GM12864 (cell line): ENCODE measurements at regions not wholly inside any gene's neighbourhood (a gene's known extent, or its start where the extent isn't known, plus 50 kb on each side); places are given as distances from the start of the nearest gene placed in this dataset.

Source experiments
- DNase-seq: peaks from one replicate; pipeline ENCODE4 v3.0.0-alpha.2; 2011; ENCODE audit warnings: low read depth
- H3K4me3 ChIP-seq: 2 replicates; pipeline ENCODE4 v1.5.1; 2011; ENCODE audit warnings: mild to moderate bottlenecking, low read depth, low read length, control low read depth
- CTCF ChIP-seq: IDR thresholded peaks from 2 replicates; pipeline ENCODE4 v1.5.1; 2011; ENCODE audit warnings: low read depth, mild to moderate bottlenecking, moderate library complexity, low read length, control low read depth, inconsistent platforms; ENCODE audit errors: missing control alignments

- no peak overlapping the region for H3K4me3 ChIP-seq
- TF ChIP-seq CTCF = no peak
- no peak for DNase-seq
These were observed 107.9 kb upstream of the GRAMD2B start for GRCh38 chr5:126315341-126315740.

GRCh38 chr5:126332326-126332725, 90.9 kb upstream of the GRAMD2B start:
- H3K4me3 ChIP-seq = no peak overlapping the region
- no peak for TF ChIP-seq CTCF

GRCh38 chr5:126334760-126335159, 88.4 kb upstream of the GRAMD2B start:
- TF ChIP-seq CTCF = no peak
- no peak overlapping the region for H3K4me3 ChIP-seq
- DNase-seq = no peak

More at GRCh38 chr5:126332326-126332725, 90.9 kb upstream of the GRAMD2B start:
- DNase-seq = no peak

GRCh38 chr5:126335886-126336285, 87.3 kb upstream of the GRAMD2B start:
- DNase-seq = no peak
- no peak for TF ChIP-seq CTCF
- H3K4me3 ChIP-seq = no peak overlapping the region

GRCh38 chr5:126338635-126339034, 84.6 kb upstream of the GRAMD2B start:
- no peak overlapping the region for H3K4me3 ChIP-seq
- no peak for DNase-seq
- no peak for TF ChIP-seq CTCF

- no peak for DNase-seq
- H3K4me3 ChIP-seq = no peak overlapping the region
- peak; percentile 62 for TF ChIP-seq CTCF
These were observed 83.9 kb upstream of the GRAMD2B start for GRCh38 chr5:126339215-126339805.

- no peak for TF ChIP-seq CTCF
- H3K4me3 ChIP-seq = no peak overlapping the region
- no peak for DNase-seq
These were observed 81.1 kb upstream of the GRAMD2B start for GRCh38 chr5:126341906-126342630.
